HFF-Myc (cell line): ENCODE measurements at regions not wholly inside any gene's neighbourhood (a gene's known extent, or its start where the extent isn't known, plus 50 kb on each side); places are given as distances from the start of the nearest gene placed in this dataset.
"Not testable (repeated sequence)": the region's sequence is repeated elsewhere in the genome, so short reads cannot be mapped to it uniquely, and the experiment has no call there.

Source experiments
- DNase-seq: peaks from one replicate; pipeline ENCODE4 v3.0.0-alpha.2; 2011; ENCODE audit warnings: low read depth; ENCODE audit errors: extremely low read depth
- H3K4me3 ChIP-seq: replicated peaks from 2 replicates; pipeline ENCODE4 v1.5.1; 2011; ENCODE audit warnings: low read depth, mild to moderate bottlenecking, control low read depth, low read length
- TF ChIP-seq, protein P1 (sequence below): IDR thresholded peaks from 2 replicates; pipeline ENCODE4 v1.5.1; 2012; ENCODE audit warnings: mild to moderate bottlenecking, low read depth, low read length, control low read depth; ENCODE audit errors: missing control alignments

DNA sequence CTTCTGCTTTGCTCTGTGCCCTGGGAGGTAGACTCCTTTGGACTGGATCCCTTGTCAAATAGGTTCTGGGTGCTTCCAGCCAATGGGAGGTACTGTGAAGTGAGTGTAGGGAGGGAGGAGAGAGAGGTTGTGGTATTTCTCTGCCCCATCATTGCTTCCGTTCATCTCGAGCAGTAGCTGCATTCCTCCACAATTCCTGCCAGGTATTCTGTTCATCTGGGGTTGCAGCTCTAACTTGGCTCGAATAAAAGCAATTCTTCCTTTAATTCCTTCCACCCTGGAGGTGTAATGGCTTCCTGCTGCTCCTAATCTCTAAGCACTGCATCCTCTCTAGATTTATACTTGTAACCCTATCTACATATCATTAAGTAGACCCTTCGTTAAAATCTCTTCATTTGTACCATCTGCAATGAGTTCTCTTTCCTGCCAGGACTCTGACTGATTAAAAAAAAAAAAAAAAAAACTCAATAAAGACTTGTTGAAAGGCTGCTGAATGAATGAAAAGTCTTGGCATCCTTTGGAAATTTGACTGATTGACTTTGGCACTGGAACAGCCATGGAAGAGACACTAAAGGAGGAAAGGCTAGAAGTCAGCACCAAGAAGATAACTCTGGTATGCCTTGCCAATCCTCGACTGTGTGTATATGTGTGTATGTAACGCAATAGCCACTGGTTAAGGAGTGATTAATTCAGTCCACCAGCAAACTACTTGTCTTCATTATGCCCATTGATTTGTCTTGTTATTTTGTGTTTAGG lies 616.9 kb upstream of the SOX9 start:
- no peak overlapping the region for H3K4me3 ChIP-seq
- TF ChIP-seq, protein P1, sequence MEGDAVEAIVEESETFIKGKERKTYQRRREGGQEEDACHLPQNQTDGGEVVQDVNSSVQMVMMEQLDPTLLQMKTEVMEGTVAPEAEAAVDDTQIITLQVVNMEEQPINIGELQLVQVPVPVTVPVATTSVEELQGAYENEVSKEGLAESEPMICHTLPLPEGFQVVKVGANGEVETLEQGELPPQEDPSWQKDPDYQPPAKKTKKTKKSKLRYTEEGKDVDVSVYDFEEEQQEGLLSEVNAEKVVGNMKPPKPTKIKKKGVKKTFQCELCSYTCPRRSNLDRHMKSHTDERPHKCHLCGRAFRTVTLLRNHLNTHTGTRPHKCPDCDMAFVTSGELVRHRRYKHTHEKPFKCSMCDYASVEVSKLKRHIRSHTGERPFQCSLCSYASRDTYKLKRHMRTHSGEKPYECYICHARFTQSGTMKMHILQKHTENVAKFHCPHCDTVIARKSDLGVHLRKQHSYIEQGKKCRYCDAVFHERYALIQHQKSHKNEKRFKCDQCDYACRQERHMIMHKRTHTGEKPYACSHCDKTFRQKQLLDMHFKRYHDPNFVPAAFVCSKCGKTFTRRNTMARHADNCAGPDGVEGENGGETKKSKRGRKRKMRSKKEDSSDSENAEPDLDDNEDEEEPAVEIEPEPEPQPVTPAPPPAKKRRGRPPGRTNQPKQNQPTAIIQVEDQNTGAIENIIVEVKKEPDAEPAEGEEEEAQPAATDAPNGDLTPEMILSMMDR: no peak
- DNase-seq: no peak

DNA sequence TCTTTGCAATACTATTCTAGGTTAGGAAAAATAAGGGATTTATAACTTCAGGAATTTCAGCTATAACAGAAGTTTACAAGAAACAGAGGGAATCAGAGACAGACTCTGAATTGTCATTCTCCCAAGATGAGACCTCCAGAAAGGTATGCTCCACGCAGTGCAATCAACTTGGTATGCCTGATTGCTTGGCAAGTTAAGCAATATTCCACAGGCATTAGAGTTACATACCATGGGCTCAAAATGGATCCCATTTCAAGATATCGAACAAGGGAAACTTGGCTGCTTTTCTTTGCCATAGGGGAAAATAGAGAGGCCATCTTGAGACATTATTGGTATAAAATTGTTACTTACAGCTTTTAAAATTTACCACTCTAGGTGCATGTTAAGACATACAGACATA lies 615.6 kb upstream of the SOX9 start:
- no peak for DNase-seq
- TF ChIP-seq, protein P1: no peak
- H3K4me3 ChIP-seq: no peak overlapping the region

DNA sequence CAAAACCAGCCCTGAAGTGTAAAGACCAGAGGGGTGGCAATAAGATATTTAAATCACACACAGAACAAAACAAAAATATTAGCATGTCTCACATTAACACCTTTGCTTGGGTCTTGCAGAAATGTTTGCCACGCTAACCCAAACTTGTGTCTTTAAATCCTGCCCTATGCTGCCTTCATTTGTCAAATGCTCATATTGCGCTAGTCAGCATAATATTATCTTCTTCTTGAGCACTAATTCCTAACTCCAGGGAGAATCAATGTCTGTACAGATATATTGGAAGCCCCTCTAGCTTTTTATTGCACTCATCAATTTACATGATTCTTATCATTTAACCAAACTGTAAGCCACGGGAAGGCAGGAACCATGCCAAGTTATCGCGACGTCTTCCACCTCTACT lies 614.8 kb upstream of the SOX9 start:
- no peak overlapping the region for H3K4me3 ChIP-seq
- TF ChIP-seq, protein P1: no peak
- no peak for DNase-seq

DNA sequence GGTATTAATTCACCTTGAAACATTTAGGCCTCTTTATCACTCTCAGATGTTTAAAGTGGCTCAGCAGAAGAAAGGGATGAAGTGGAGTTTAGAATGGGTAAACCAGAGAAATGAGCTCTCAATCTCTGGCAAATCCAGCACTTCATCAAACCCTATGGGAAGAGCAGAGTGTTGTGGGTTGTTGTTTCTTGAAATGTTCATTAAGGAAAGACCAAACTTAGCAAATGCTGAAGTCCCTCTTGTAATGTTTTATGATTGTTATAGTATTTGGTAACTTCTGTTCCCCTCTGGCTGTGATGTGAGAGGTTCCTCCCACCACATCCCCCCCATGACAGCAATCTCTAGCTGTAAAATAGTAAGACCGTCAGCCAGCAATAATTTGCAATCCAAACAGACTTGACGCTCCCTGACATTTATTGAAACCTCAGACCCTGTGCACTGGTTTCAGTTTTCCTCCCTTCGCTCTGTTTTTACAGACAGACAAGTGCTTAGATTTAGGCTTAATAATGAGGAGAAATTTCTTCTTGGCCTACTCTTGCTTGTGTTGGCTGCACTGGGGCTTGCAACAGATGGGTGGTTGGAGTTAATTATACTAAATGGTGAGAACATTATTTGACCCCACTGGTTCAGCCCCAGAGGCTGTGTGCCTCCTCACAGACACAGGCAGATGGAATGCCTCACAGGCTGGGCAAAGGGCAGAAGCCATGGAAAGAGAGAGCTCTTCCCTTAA lies 609.4 kb upstream of the SOX9 start:
- no peak for DNase-seq
- TF ChIP-seq, protein P1: no peak
- H3K4me3 ChIP-seq: no peak overlapping the region

DNA sequence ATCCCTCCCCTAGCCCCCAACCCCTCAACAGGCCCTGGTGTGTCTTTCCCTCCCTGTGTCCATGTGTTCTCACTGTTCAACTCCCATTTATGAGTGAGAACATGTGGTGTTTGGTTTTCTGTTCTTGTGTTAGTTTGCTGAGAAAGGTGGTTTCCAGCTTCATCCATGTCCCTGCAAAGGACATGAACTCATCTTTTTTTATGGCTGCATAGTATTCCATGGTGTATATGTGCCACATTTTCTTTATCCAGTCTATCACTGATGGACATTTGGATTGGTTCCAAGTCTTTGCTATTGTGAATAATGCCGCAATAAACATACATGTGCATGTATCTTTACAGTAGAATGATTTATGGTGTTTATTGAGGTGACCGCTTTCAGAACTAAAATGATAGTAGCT lies 607.1 kb upstream of the SOX9 start:
- DNase-seq, H3K4me3 ChIP-seq: not testable (repeated sequence)

DNA sequence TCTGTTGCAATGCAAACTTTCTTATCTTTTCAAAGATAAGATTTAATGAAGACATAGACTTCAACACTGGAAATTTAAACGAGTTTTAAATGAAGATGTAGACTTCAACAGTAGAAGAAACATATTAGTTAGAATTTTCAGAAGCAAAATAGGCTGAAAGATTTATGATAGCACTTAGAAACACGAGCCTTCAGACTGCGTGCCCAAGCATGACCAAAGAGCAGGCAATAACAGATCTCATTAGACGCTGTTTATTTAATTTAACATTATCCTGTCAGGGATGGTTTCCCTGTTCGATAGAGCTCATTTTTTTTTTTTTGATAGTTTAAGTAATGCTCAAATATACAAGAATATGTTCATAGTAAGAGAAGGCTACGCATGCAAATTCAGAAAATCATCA lies 604.7 kb upstream of the SOX9 start:
- TF ChIP-seq, protein P1: no peak
- no peak overlapping the region for H3K4me3 ChIP-seq
- DNase-seq: no peak

DNA sequence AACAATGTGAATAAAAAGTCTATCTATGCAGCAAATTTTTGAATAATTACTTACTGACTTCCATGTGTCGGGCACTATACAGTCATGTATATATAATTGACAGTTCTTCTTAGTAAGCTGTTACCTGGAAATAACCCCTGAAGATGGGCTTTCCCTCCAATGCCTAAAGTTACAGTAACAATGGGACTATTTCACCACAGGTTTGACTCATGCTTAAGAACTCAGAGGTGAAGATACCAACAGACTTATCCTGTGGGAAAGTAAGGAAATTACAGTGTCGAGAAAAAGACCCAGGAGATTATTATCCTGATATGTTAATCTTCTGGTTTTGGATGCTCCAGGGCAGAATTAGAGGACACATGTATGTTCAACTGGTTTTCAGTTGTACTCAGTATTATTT lies 601.5 kb upstream of the SOX9 start:
- TF ChIP-seq, protein P1: no peak
- no peak overlapping the region for H3K4me3 ChIP-seq
- DNase-seq: no peak
